ENCODE measurements at regions not wholly inside any gene's neighbourhood (a gene's known extent, or its start where the extent isn't known, plus 50 kb on each side); places are given as distances from the start of the nearest gene placed in this dataset.

DNA sequence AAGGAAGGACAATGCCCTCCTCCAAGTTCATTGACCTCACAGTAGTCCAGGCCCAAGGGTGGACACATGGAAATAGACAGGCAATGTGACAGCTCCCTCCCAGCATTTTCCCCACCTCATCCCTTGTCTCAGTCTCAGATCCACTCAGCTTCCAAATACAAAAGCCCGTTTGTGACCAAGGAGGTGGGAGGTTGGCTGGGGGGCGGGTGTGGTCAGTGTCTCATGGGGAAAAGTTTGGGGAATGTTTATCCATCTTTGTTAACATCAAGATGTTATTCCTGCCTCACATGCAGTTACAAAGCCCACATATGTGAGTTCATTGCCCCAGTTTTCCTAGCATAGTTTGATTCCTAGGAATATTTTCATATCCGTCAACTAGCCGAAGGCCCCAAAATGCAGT is 338.5 kb upstream of the PPP2R3A start:
- TF ChIP-seq POLR2AphosphoS5 (IDR thresholded peaks at IDR 0.05) (no peak), POLR2A (IDR thresholded peaks at IDR 0.05; ENCODE audit: low read depth) (no peak)
